ENCODE measurements at regions not wholly inside any gene's neighbourhood (a gene's known extent, or its start where the extent isn't known, plus 50 kb on each side); places are given as distances from the start of the nearest gene placed in this dataset.

GRCh38 chrX:39859991-39860861 is 237.5 kb downstream of the BCOR start (continued):
- 0 out of 2 replicates have a peak, but pooled peaks have one; percentile 14 for TF ChIP-seq ZNF660 (tag by site-specific recombination; IDR thresholded peaks at IDR 0.05)
- no peak for TF ChIP-seq ZBTB49 (tag by site-specific recombination; IDR thresholded peaks at IDR 0.05; ENCODE audit: low read depth)
- TF ChIP-seq SALL2 (tag by site-specific recombination; IDR thresholded peaks at IDR 0.05; ENCODE audit: borderline replicate concordance) = no peak
- TF ChIP-seq ZNF600 (tag by site-specific recombination; IDR thresholded peaks at IDR 0.05) = no peak
- TF ChIP-seq ZNF266 (tag by site-specific recombination; IDR thresholded peaks at IDR 0.05; ENCODE audit: low read depth) = no peak
- TF ChIP-seq ZNF112 (tag by site-specific recombination; IDR thresholded peaks at IDR 0.05) = no peak
- no peak for TF ChIP-seq OVOL3 (tag by site-specific recombination; IDR thresholded peaks at IDR 0.05)
- TF ChIP-seq ZNF274 (IDR thresholded peaks at IDR 0.05; ENCODE audit: low read length) = no peak
- no peak for TF ChIP-seq ZNF274 (tag by site-specific recombination; IDR thresholded peaks at IDR 0.05; ENCODE audit: borderline replicate concordance)
- no peak for TF ChIP-seq ZNF510 (tag by site-specific recombination; IDR thresholded peaks at IDR 0.05; ENCODE audit: insufficient replicate concordance)
- no peak for TF ChIP-seq ZNF16 (tag by site-specific recombination; IDR thresholded peaks at IDR 0.05; ENCODE audit: low read depth)
- TF ChIP-seq GLIS1 (tag by site-specific recombination; IDR thresholded peaks at IDR 0.05) = no peak
- TF ChIP-seq ZNF292 (tag by site-specific recombination; IDR thresholded peaks at IDR 0.05; ENCODE audit: borderline replicate concordance, low read depth) = no peak
- no peak for TF ChIP-seq ZNF362 (tag by site-specific recombination; IDR thresholded peaks at IDR 0.05)
- no peak for TF ChIP-seq ZXDB (tag by site-specific recombination; IDR thresholded peaks at IDR 0.05)
- no peak for TF ChIP-seq ZNF692 (tag by site-specific recombination; IDR thresholded peaks at IDR 0.05)
- TF ChIP-seq SP7 (tag by site-specific recombination; IDR thresholded peaks at IDR 0.05) = 0 out of 2 replicates have a peak, but pooled peaks have one; percentile 22
- no peak for TF ChIP-seq ZNF37A (tag by site-specific recombination; IDR thresholded peaks at IDR 0.05)
- no peak for TF ChIP-seq ZBTB17 (tag by site-specific recombination; IDR thresholded peaks at IDR 0.05)
- TF ChIP-seq ZNF398 (tag by site-specific recombination; IDR thresholded peaks at IDR 0.05) = 0 out of 2 replicates have a peak, but pooled peaks have one; percentile 14
- TF ChIP-seq SCRT2 (tag by site-specific recombination; IDR thresholded peaks at IDR 0.05) = no peak; the same call in 1 of the 2 replicates
- TF ChIP-seq ZNF629 (tag by site-specific recombination; IDR thresholded peaks at IDR 0.05) = peak; percentile 61
- TF ChIP-seq EGR2 (tag by site-specific recombination; IDR thresholded peaks at IDR 0.05; ENCODE audit: low read depth) = peak; percentile 28; the same call in 1 of the 2 replicates
- TF ChIP-seq KLF9 (tag by site-specific recombination; IDR thresholded peaks at IDR 0.05; ENCODE audit: low read depth) = no peak
- no peak for TF ChIP-seq ZNF19 (tag by site-specific recombination; IDR thresholded peaks at IDR 0.05; ENCODE audit: low read depth)

Data from HEK293 (cell line).